Esophagus (tissue), 2 donors: ENCODE measurements at regions not wholly inside any gene's neighbourhood (a gene's known extent, or its start where the extent isn't known, plus 50 kb on each side); places are given as distances from the start of the nearest gene placed in this dataset.

ENCODE experiments used
- H3K27ac ChIP-seq, 2 donors: one replicate each; pipeline ENCODE4 v1.5.1; 2013; ENCODE audit warnings: low read depth in 2 of 2, mild to moderate bottlenecking in 2 of 2, inconsistent platforms in 1 of 2, low read length in 1 of 2, moderate library complexity in 1 of 2
- H3K27me3 ChIP-seq, 2 donors: one replicate each; pipeline ENCODE4 v1.6.1; 2013; ENCODE audit warnings: low read length in 2 of 2, control low read depth in 1 of 2, mild to moderate bottlenecking in 1 of 2; ENCODE audit not compliant: insufficient read depth in 2 of 2, control insufficient read depth in 1 of 2
- H3K36me3 ChIP-seq, 2 donors: one replicate each; pipeline ENCODE4 v1.6.1; 2013; ENCODE audit warnings: low read length in 1 of 2; ENCODE audit not compliant: control insufficient read depth in 2 of 2, insufficient read depth in 2 of 2
- H3K4me1 ChIP-seq, 2 donors: one replicate each; pipeline ENCODE4 v1.6.1; 2013; ENCODE audit warnings: low read length in 1 of 2; ENCODE audit not compliant: control insufficient read depth in 2 of 2, insufficient read depth in 2 of 2
- H3K4me3 ChIP-seq, 2 donors: one replicate each; pipeline ENCODE4 v1.5.1; 2013; ENCODE audit warnings: low read length in 2 of 2, mild to moderate bottlenecking in 2 of 2, low read depth in 1 of 2, moderate library complexity in 1 of 2
- H3K9me3 ChIP-seq, 2 donors: one replicate each; pipeline ENCODE4 v1.6.1; 2013; ENCODE audit warnings: mild to moderate bottlenecking in 2 of 2, low read depth in 1 of 2, low read length in 1 of 2, moderate library complexity in 1 of 2; ENCODE audit not compliant: control insufficient read depth in 2 of 2, insufficient read depth in 1 of 2
- WGBS, 2 donors: extraction: QIAGEN DNeasy Blood & Tissue Kit; methylation state at CpG; one replicate each; pipeline ENCODE4 v1.1.7; 2013; 5-methylcytosine and 5-hydroxymethylcytosine counted together
- donor health status: healthy with polysubstance abuse.
- donor health status: Bipolar disorder and iron deficiency.

DNA sequence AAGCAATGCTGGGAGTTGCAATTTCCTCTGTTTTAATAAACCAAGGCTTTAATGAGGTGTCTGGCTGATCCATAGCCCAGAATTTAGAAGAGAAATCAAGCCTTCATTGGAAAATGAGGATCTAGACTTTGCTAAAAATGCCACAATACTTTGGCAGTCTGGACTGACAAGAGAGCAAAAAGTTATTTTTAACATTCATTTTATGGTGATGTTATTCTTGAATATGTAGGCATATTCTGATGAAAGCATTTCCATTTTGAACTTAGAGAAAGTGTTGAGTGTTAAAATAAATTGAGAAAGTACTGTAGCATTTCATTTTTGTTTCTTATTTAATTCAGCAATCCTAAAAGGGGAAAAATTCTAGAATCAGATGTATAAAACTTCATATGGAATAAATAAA, 151.8 kb upstream of the HNMT start:
- H3K4me3 ChIP-seq, result peak overlapping the region in 1 of 2 donors; percentile 1
- no peaks in the 10 kb centered on the region for H3K9me3 ChIP-seq
- no peaks in the 10 kb centered on the region for H3K4me1 ChIP-seq
- no peaks in the 10 kb centered on the region for H3K36me3 ChIP-seq
- H3K27me3 ChIP-seq, result no peaks in the 10 kb centered on the region
- H3K27ac ChIP-seq, result no peak overlapping the region

DNA sequence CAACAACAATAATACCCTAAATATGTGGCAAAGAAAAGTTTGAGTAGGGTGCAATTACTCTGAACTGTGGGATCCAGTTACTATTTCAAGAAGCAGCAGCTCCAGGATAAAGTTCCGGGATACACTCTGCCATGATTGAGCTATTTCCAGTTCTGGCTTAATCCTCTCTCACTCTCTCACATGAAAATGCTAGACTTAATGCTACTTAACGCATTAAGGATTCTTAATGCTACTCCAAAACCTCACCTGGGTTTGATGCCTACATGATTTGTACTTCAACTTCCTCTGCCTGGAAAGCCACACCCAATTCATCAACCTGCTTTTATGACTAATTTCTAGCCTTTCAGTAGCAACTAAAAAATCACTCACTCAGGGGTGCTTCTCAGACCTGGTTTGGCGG, 151.1 kb upstream of the HNMT start:
- no peaks in the 10 kb centered on the region for H3K27me3 ChIP-seq
- WGBS, 2 donors, result 62 to 66% methylated on average over 3 of the region's 3 CpGs
- no peaks in the 10 kb centered on the region for H3K9me3 ChIP-seq
- no peak overlapping the region for H3K4me3 ChIP-seq
- no peak overlapping the region for H3K27ac ChIP-seq
- H3K36me3 ChIP-seq, result no peaks in the 10 kb centered on the region
- H3K4me1 ChIP-seq, result no peaks in the 10 kb centered on the region

DNA sequence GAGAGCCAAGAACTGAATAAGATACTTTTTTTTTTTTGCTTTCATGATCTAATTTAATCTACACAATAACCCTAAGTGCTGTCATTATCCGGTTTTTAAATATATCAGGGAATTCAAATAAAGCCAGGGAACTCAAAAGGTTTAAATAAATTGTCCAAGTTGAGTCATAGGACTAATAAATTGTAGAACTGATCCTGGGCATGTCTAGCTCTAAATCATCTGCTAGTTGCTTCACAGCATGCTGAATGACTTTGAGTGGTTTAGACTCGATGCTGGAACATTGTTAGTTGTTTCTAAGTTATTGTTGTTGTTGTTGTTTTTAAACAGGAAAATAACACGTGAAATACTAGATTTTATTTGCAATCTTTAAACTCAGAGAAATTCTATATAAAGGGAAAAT, 147.2 kb upstream of the HNMT start:
- Histone ChIP-seq H3K27ac (no peak overlapping the region), H3K4me3 (no peak overlapping the region), H3K36me3 (no peaks in the 10 kb centered on the region), H3K27me3 (no peaks in the 10 kb centered on the region), H3K4me1 (no peaks in the 10 kb centered on the region), H3K9me3 (no peaks in the 10 kb centered on the region)
- 29 to 45% methylated on average over 3 of the region's 3 CpGs for whole genome bisulfite sequencing, 2 donors

DNA sequence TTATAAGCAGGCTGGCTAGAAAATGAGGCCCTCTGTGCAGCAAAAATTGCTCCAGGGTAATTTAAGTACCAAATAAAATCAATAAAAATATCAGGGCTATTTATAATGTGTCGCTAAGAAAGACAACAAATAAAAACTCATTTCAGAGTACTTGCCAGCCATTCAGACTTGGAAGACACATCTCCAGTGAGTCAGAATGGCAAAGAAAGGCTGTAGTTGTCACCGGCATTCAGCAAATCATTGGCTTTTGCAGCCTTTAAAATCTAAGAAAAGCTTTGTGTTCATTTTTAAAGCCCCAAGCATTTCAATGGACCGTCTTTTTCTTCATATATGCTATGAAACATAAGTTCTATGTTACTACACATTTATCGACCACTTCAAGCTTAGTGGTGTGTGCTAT, 141.1 kb upstream of the HNMT start:
- Histone ChIP-seq H3K4me1 (peaks cover 0 to 2% of the 10 kb centered on the region in 2 donors), H3K4me3 (no peak overlapping the region), H3K36me3 (no peaks in the 10 kb centered on the region), H3K27ac (no peak overlapping the region), H3K27me3 (no peaks in the 10 kb centered on the region), H3K9me3 (no peaks in the 10 kb centered on the region)
- 74 to 84% methylated on average over 4 of the region's 4 CpGs for WGBS, 2 donors

DNA sequence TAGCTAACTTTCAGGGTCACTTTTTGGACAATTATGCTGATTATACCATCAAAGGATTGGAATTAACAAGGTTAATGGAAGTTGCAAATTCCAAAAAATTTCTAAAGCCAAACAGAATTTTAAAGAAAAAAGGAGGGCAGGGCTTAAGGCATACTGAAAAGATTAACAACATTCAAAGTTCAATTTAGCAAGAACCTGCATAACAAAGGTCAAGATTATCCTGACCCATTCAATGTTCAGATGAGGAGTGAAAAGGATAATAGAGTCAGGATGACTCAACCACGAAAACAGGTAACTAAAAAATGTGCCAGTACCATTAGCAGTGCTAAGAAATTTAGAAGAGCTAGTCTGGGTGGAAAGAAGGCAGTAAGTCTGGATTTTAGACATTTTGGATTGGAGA, 139.8 kb upstream of the HNMT start:
- no peak overlapping the region for H3K27ac ChIP-seq
- WGBS, 2 donors, result 61 to 65% methylated on average over 1 of the region's 1 CpG

DNA sequence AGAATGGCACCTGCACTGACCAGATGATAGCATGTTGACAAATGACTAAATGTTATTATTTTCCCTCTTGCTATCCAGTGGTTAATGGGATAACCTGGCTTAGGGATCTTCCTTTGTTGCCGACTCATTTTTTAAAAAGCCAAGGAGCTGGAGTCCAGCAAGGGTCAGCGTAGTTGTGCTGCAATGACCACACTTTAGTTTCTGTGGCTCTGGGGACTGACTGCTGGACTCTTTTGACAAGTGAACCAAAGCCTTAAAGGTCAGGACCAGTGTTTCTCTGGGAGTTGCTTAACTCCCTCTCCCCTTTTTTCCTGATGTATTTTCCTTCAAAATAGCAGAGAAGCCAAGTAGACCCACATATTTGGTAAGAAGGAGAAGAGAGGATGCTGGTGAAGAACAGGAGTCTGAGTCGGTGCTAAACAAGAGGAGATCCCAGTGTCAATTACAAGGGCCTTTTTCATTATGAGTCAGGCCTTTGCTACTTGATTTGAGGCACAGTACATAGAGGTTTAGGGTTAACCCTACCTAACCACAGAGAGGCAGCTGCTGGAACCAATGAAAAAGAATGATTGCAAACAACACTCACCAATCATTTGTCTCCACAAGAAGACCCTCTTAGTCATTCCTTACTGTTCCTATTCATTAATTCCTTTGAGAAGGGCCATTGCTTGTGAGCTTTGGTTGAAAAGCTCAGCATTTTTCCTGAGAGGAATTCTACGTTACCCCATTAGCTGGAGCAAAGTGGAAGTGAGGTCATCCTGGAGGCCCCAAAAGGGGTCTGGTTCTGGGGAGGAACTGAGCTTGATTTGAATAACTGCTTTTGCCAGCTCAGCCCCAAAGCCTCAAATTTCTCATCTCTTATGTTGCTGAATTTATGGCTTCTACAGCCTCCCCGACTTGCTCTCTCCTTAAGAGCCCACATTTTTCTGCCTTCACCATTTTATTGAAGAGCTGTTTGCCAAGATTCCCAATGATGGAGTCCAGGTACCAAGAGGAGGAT, 137.6 kb upstream of the HNMT start:
- H3K27ac ChIP-seq, result no peak overlapping the region
- H3K9me3 ChIP-seq, result peaks cover 0 to 2% of the 10 kb centered on the region in 2 donors
- WGBS, 2 donors, result 75 to 80% methylated on average over 5 of the region's 5 CpGs
- no peak overlapping the region for H3K4me3 ChIP-seq
- H3K36me3 ChIP-seq, result no peaks in the 10 kb centered on the region
- H3K4me1 ChIP-seq, result peaks cover 0 to 2% of the 10 kb centered on the region in 2 donors
- no peaks in the 10 kb centered on the region for H3K27me3 ChIP-seq

More for the DNA sequence above, 139.8 kb upstream of the HNMT start:
- H3K27me3 ChIP-seq, result no peaks in the 10 kb centered on the region
- peaks cover 0 to 2% of the 10 kb centered on the region in 2 donors for H3K4me1 ChIP-seq
- H3K36me3 ChIP-seq, result no peaks in the 10 kb centered on the region
- H3K9me3 ChIP-seq, result no peaks in the 10 kb centered on the region
- H3K4me3 ChIP-seq, result no peak overlapping the region

DNA sequence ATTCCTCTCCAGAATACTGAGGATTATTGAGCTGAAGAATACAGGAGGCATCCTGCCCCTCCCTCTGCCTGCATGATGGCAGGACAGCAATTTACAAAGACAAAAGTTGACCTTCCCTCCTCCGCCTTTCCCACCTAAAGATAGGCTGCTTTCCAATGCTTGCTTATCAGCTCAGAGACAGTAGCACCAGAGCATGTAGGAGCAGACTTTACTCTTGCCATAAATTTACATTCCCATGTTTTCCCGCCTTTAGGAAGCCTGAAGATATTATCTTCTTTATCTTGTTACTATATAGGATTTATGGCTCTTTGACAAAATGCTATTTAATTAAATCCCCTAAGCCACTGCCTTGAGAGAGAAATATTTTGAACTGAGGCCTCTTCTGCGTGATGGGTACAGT, 135.6 kb upstream of the HNMT start:
- no peak overlapping the region for H3K27ac ChIP-seq
- no peak overlapping the region for H3K4me3 ChIP-seq
- H3K9me3 ChIP-seq, result peaks cover 0 to 2% of the 10 kb centered on the region in 2 donors
- H3K4me1 ChIP-seq, result peaks cover 0 to 2% of the 10 kb centered on the region in 2 donors
- no peaks in the 10 kb centered on the region for H3K27me3 ChIP-seq
- WGBS, 2 donors, result 60 to 82% methylated on average over 3 of the region's 3 CpGs
- H3K36me3 ChIP-seq, result no peaks in the 10 kb centered on the region

DNA sequence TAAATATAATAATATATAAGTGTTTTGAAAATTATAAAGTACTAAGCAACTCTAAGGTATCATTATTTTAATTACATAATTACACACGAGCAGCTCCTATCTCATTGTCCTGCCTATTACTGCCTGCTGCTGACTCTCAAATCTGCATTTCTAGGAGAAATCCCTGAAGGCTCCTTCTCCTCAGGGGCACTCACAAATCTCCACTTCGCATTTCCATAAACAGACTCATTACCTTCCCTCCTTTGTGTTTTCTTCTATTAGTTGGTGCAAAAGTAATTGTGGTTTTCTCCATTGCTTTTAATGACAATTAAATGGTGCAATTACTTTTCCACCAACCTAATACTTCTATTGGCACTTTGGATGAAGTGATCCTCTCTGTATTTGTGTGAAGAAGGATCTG, 135.0 kb upstream of the HNMT start:
- H3K27me3 ChIP-seq, result no peaks in the 10 kb centered on the region
- H3K9me3 ChIP-seq, result peaks cover 0 to 2% of the 10 kb centered on the region in 2 donors
- H3K4me1 ChIP-seq, result peaks cover 0 to 2% of the 10 kb centered on the region in 2 donors
- WGBS, 2 donors, result 64 to 67% methylated on average over 2 of the region's 2 CpGs
- H3K36me3 ChIP-seq, result no peaks in the 10 kb centered on the region
- H3K27ac ChIP-seq, result no peak overlapping the region
- H3K4me3 ChIP-seq, result no peak overlapping the region

DNA sequence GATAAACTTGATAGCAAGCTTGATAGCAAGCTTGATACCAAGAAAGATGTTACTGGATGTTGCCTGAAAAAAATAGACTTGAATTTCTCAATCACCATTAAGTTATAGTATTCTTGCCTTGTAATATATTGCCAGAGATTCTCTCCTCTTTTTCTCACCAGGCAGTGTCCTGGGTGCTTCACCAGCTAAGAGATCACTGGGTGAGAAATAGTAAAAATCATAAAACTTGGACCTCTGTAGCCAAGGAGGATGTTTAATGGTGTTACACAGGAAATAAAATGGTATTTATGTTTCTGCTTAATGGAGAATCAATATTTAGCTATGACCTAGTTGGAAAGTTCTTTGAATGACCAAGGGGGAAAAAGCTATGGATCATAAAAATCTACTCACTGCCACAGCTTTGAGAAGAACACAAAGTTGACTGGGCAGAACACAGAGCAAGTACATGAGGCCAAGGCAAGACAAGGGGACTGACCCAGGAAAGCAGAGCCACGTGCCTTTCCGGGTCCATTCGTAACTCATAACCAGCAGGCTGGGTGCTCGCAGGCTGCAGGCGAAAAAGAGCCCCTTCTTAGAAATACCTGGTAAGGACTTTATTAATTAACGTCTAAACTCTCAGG, 129.4 kb upstream of the HNMT start:
- H3K4me3 ChIP-seq, result no peak overlapping the region
- no peak overlapping the region for H3K27ac ChIP-seq
- H3K36me3 ChIP-seq, result no peaks in the 10 kb centered on the region
- no peaks in the 10 kb centered on the region for H3K27me3 ChIP-seq
- H3K9me3 ChIP-seq, result peaks cover 0 to 2% of the 10 kb centered on the region in 2 donors
- no peaks in the 10 kb centered on the region for H3K4me1 ChIP-seq
- WGBS, 2 donors, result 81 to 90% methylated on average over 6 of the region's 6 CpGs
